ENCODE measurements at regions not wholly inside any gene's neighbourhood (a gene's known extent, or its start where the extent isn't known, plus 50 kb on each side); places are given as distances from the start of the nearest gene placed in this dataset.

- H3K27me3 ChIP-seq (ENCODE audit: control insufficient read depth, insufficient read depth, low read length), result no peaks in the 10 kb centered on the region
- no peak overlapping the region for H3K4me3 ChIP-seq (replicated peaks in 1 of 4; ENCODE audit: control extremely low read depth in 1 of 4, insufficient read depth in 1 of 4, low read depth in 3 of 4, low read length in 4 of 4)
- H4K20me1 ChIP-seq (ENCODE audit: control insufficient read depth, extremely low read depth, insufficient read depth, low read length), result no peaks in the 10 kb centered on the region
- no peak overlapping the region for H3K27ac ChIP-seq (ENCODE audit: insufficient read depth, low read length)
- H3K9ac ChIP-seq (ENCODE audit: insufficient read depth, low read length), result no peak overlapping the region
- DNase-seq (ENCODE audit: low read depth in 2 of 2), result peak; percentile 22 to 48
- H2AFZ ChIP-seq (ENCODE audit: low read length), result no peak overlapping the region
- TF ChIP-seq EZH2 (IDR thresholded peaks at IDR 0.05; ENCODE audit: low read length, missing control alignments) (no peak), CTCF (conservative IDR thresholded peaks at IDR 0.05 in 1 of 2, IDR thresholded peaks at IDR 0.05 in 1 of 2; ENCODE audit: low read depth in 1 of 2, low read length in 2 of 2) (peak in 1 of 2 donors; percentile 33)
- no peaks in the 10 kb centered on the region for H3K36me3 ChIP-seq (ENCODE audit: control insufficient read depth, insufficient read depth, low read length)
- H3K9me3 ChIP-seq (ENCODE audit: control insufficient read depth, insufficient read depth, low read depth, low read length), result no peaks in the 10 kb centered on the region
- H3K4me2 ChIP-seq (ENCODE audit: extremely low read depth, insufficient read depth, low read length), result no peak overlapping the region
- H3K4me1 ChIP-seq (ENCODE audit: control insufficient read depth, extremely low read depth, insufficient read depth, low read length), result no peaks in the 10 kb centered on the region
- no peaks in the 10 kb centered on the region for H3K79me2 ChIP-seq (ENCODE audit: control insufficient read depth, insufficient read depth, low read length)
These were observed 73.0 kb upstream of the OXGR1 start for GRCh38 chr13:97067017-97067895.

- Histone ChIP-seq H3K27ac (ENCODE audit: insufficient read depth, low read length) (no peak overlapping the region), H3K79me2 (ENCODE audit: control insufficient read depth, insufficient read depth, low read length) (no peaks in the 10 kb centered on the region), H2AFZ (ENCODE audit: low read length) (no peak overlapping the region), H4K20me1 (ENCODE audit: control insufficient read depth, extremely low read depth, insufficient read depth, low read length) (no peaks in the 10 kb centered on the region), H3K27me3 (ENCODE audit: control insufficient read depth, insufficient read depth, low read length) (no peaks in the 10 kb centered on the region), H3K9me3 (ENCODE audit: control insufficient read depth, insufficient read depth, low read depth, low read length) (no peaks in the 10 kb centered on the region), H3K9ac (ENCODE audit: insufficient read depth, low read length) (no peak overlapping the region), H3K36me3 (ENCODE audit: control insufficient read depth, insufficient read depth, low read length) (no peaks in the 10 kb centered on the region), H3K4me2 (ENCODE audit: extremely low read depth, insufficient read depth, low read length) (no peak overlapping the region), H3K4me1 (ENCODE audit: control insufficient read depth, extremely low read depth, insufficient read depth, low read length) (no peaks in the 10 kb centered on the region), H3K4me3 (replicated peaks in 1 of 4; ENCODE audit: control extremely low read depth in 1 of 4, insufficient read depth in 1 of 4, low read depth in 3 of 4, low read length in 4 of 4) (no peak overlapping the region)
- DNase-seq (ENCODE audit: low read depth in 2 of 2), result peak in 1 of 2 donors; percentile 6
- TF ChIP-seq CTCF (conservative IDR thresholded peaks at IDR 0.05 in 1 of 2, IDR thresholded peaks at IDR 0.05 in 1 of 2; ENCODE audit: low read depth in 1 of 2, low read length in 2 of 2), result no peak
- TF ChIP-seq EZH2 (IDR thresholded peaks at IDR 0.05; ENCODE audit: low read length, missing control alignments), result no peak
These were observed 73.9 kb upstream of the OXGR1 start for GRCh38 chr13:97068151-97068550.

- H3K4me1 ChIP-seq (ENCODE audit: control insufficient read depth, extremely low read depth, insufficient read depth, low read length), result no peaks in the 10 kb centered on the region
- no peak overlapping the region for H3K4me2 ChIP-seq (ENCODE audit: extremely low read depth, insufficient read depth, low read length)
- no peak overlapping the region for H3K27ac ChIP-seq (ENCODE audit: insufficient read depth, low read length)
- no peaks in the 10 kb centered on the region for H4K20me1 ChIP-seq (ENCODE audit: control insufficient read depth, extremely low read depth, insufficient read depth, low read length)
- DNase-seq (ENCODE audit: low read depth in 2 of 2), result no peak
- no peaks in the 10 kb centered on the region for H3K27me3 ChIP-seq (ENCODE audit: control insufficient read depth, insufficient read depth, low read length)
- no peaks in the 10 kb centered on the region for H3K9me3 ChIP-seq (ENCODE audit: control insufficient read depth, insufficient read depth, low read depth, low read length)
- no peak overlapping the region for H3K4me3 ChIP-seq (replicated peaks in 1 of 4; ENCODE audit: control extremely low read depth in 1 of 4, insufficient read depth in 1 of 4, low read depth in 3 of 4, low read length in 4 of 4)
- TF ChIP-seq CTCF (conservative IDR thresholded peaks at IDR 0.05 in 1 of 2, IDR thresholded peaks at IDR 0.05 in 1 of 2; ENCODE audit: low read depth in 1 of 2, low read length in 2 of 2), result no peak
- TF ChIP-seq EZH2 (IDR thresholded peaks at IDR 0.05; ENCODE audit: low read length, missing control alignments), result no peak
- no peak overlapping the region for H2AFZ ChIP-seq (ENCODE audit: low read length)
- H3K9ac ChIP-seq (ENCODE audit: insufficient read depth, low read length), result no peak overlapping the region
- H3K36me3 ChIP-seq (ENCODE audit: control insufficient read depth, insufficient read depth, low read length), result no peaks in the 10 kb centered on the region
- H3K79me2 ChIP-seq (ENCODE audit: control insufficient read depth, insufficient read depth, low read length), result no peaks in the 10 kb centered on the region
These were observed 75.0 kb upstream of the OXGR1 start for GRCh38 chr13:97069050-97069815.

Measured in fibroblast of lung (primary cell).